ENCODE measurements at regions not wholly inside any gene's neighbourhood (a gene's known extent, or its start where the extent isn't known, plus 50 kb on each side); places are given as distances from the start of the nearest gene placed in this dataset.

- Histone ChIP-seq H3K27me3 (no peaks in the 10 kb centered on the region), H3K4me1 (no peaks in the 10 kb centered on the region), H3K27ac (no peak overlapping the region), H3K9me3 (no peaks in the 10 kb centered on the region), H3K4me3 (no peak overlapping the region), H3K36me3 (no peaks in the 10 kb centered on the region)
- intact Hi-C loops (cut with DNase I; ENCODE audit: low total_unique reads), result no loop called here
- TF ChIP-seq POLR2A (IDR thresholded peaks at IDR 0.05), result no peak
- no peak for TF ChIP-seq CTCF (IDR thresholded peaks at IDR 0.05)
- no peak for DNase-seq
Measured at GRCh38 chr9:120066315-120066714, 513.7 kb downstream of the CDK5RAP2 start.

GRCh38 chr9:120065151-120065550, 514.8 kb downstream of the CDK5RAP2 start:
- no peaks in the 10 kb centered on the region for H3K27me3 ChIP-seq
- H3K36me3 ChIP-seq, result no peaks in the 10 kb centered on the region
- TF ChIP-seq POLR2A (IDR thresholded peaks at IDR 0.05) (no peak), CTCF (IDR thresholded peaks at IDR 0.05) (no peak)
- no peak overlapping the region for H3K4me3 ChIP-seq
- H3K4me1 ChIP-seq, result no peaks in the 10 kb centered on the region
- no peak overlapping the region for H3K27ac ChIP-seq
- no peaks in the 10 kb centered on the region for H3K9me3 ChIP-seq
- intact Hi-C loops (cut with DNase I; ENCODE audit: low total_unique reads), result no loop called here
- DNase-seq, result no peak

GRCh38 chr9:120045011-120045410, 535.0 kb downstream of the CDK5RAP2 start:
- H3K4me1 ChIP-seq, result no peaks in the 10 kb centered on the region
- DNase-seq, result no peak
- no peak overlapping the region for H3K4me3 ChIP-seq
- no peaks in the 10 kb centered on the region for H3K9me3 ChIP-seq
- H3K27ac ChIP-seq, result no peak overlapping the region
- intact Hi-C loops (cut with DNase I; ENCODE audit: low total_unique reads), result no loop called here
- H3K36me3 ChIP-seq, result no peaks in the 10 kb centered on the region
- H3K27me3 ChIP-seq, result no peaks in the 10 kb centered on the region
- no peak for TF ChIP-seq POLR2A (IDR thresholded peaks at IDR 0.05)
- no peak for TF ChIP-seq CTCF (IDR thresholded peaks at IDR 0.05)

GRCh38 chr9:120043448-120043847, 536.5 kb downstream of the CDK5RAP2 start:
- intact Hi-C loops (cut with DNase I; ENCODE audit: low total_unique reads), result no loop called here
- Histone ChIP-seq H3K4me1 (no peaks in the 10 kb centered on the region), H3K27me3 (no peaks in the 10 kb centered on the region), H3K9me3 (no peaks in the 10 kb centered on the region), H3K36me3 (no peaks in the 10 kb centered on the region), H3K27ac (no peak overlapping the region), H3K4me3 (no peak overlapping the region)
- no peak for DNase-seq
- no peak for TF ChIP-seq CTCF (IDR thresholded peaks at IDR 0.05)
- TF ChIP-seq POLR2A (IDR thresholded peaks at IDR 0.05), result no peak

- Histone ChIP-seq H3K27ac (no peak overlapping the region), H3K27me3 (no peaks in the 10 kb centered on the region), H3K4me1 (no peaks in the 10 kb centered on the region), H3K4me3 (no peak overlapping the region), H3K36me3 (no peaks in the 10 kb centered on the region), H3K9me3 (no peaks in the 10 kb centered on the region)
- no peak for DNase-seq
- TF ChIP-seq CTCF (IDR thresholded peaks at IDR 0.05) (no peak), POLR2A (IDR thresholded peaks at IDR 0.05) (no peak)
- intact Hi-C loops (cut with DNase I; ENCODE audit: low total_unique reads), result no loop called here
Measured at GRCh38 chr9:120040896-120041295, 539.1 kb downstream of the CDK5RAP2 start.

Measured in uterus (tissue), 3 donors.